Smooth muscle cell (in vitro differentiated cells): ENCODE measurements at regions not wholly inside any gene's neighbourhood (a gene's known extent, or its start where the extent isn't known, plus 50 kb on each side); places are given as distances from the start of the nearest gene placed in this dataset.

Experiments used
- DNase-seq: peaks from one replicate; lab custom pipeline; 2025; ENCODE audit not compliant: unreplicated experiment; lab: John Stamatoyannopoulos, UW
- H2AFZ ChIP-seq: fragments of 200-600 bp; sonication (generic); 2 replicates; pipeline ENCODE4 v1.6.0; 2016; ENCODE audit warnings: antibody characterized with exemption, low read depth, mild to moderate bottlenecking
- H3F3A ChIP-seq: fragments of 200-600 bp; sonication (generic); 2 replicates; pipeline ENCODE4 v1.6.0; 2017; ENCODE audit warnings: antibody characterized with exemption, low read depth
- H3K27ac ChIP-seq: fragments of 200-600 bp; sonication (generic); 2 replicates; pipeline ENCODE4 v1.5.1; 2016; ENCODE audit warnings: low read depth, mild to moderate bottlenecking
- H3K27me3 ChIP-seq: fragments of 200-600 bp; sonication (generic); 2 replicates; pipeline ENCODE4 v1.6.1; 2016; ENCODE audit warnings: low read depth, mild to moderate bottlenecking
- H3K36me3 ChIP-seq: fragments of 200-600 bp; sonication (generic); 2 replicates; pipeline ENCODE4 v1.5.1; 2016; ENCODE audit warnings: low read depth
- H3K4me1 ChIP-seq: fragments of 200-600 bp; sonication (generic); 2 replicates; pipeline ENCODE4 v1.5.1; 2016; ENCODE audit warnings: low read depth
- H3K4me2 ChIP-seq: fragments of 200-600 bp; sonication (generic); 2 replicates; pipeline ENCODE4 v1.6.0; 2016; ENCODE audit warnings: mild to moderate bottlenecking
- H3K4me3 ChIP-seq: fragments of 200-600 bp; sonication (generic); 2 replicates; pipeline ENCODE4 v1.5.1; 2016; ENCODE audit warnings: mild to moderate bottlenecking
- H3K79me2 ChIP-seq: fragments of 200-600 bp; sonication (generic); 2 replicates; pipeline ENCODE4 v1.6.0; 2016; ENCODE audit warnings: low read depth, mild to moderate bottlenecking
- H3K9ac ChIP-seq: fragments of 200-600 bp; sonication (generic); 2 replicates; pipeline ENCODE4 v1.6.0; 2016; ENCODE audit warnings: low read depth
- H3K9me3 ChIP-seq: fragments of 200-600 bp; sonication (generic); replicated peaks from 2 replicates; pipeline ENCODE4 v1.5.1; 2016; ENCODE audit warnings: low read depth
- H4K20me1 ChIP-seq: fragments of 200-600 bp; sonication (generic); 2 replicates; pipeline ENCODE4 v1.6.0; 2016; ENCODE audit warnings: low read depth
- CTCF ChIP-seq: fragments of 200-600 bp; sonication (generic); IDR thresholded peaks from 2 replicates; pipeline ENCODE4 v1.5.1; 2017; ENCODE audit warnings: borderline replicate concordance, mild to moderate bottlenecking, antibody characterized with exemption; ENCODE audit not compliant: insufficient read depth, poor library complexity, severe bottlenecking
- WGBS: methylation state at CpG from one replicate; pipeline ENCODE4 v1.1.7; 2016; ENCODE audit warnings: low lambda C conversion rate; 5-methylcytosine and 5-hydroxymethylcytosine counted together

GRCh38 chr2:191526536-191526935, 151.4 kb upstream of the NABP1 start:
- Histone ChIP-seq H3F3A (no peaks in the 10 kb centered on the region), H4K20me1 (no peaks in the 10 kb centered on the region), H3K27ac (no peak overlapping the region), H3K9me3 (no peaks in the 10 kb centered on the region), H3K79me2 (no peaks in the 10 kb centered on the region), H3K4me2 (no peak overlapping the region), H3K36me3 (no peaks in the 10 kb centered on the region), H3K9ac (no peak overlapping the region), H3K4me1 (no peaks in the 10 kb centered on the region), H2AFZ (no peak overlapping the region), H3K27me3 (no peaks in the 10 kb centered on the region), H3K4me3 (no peak overlapping the region)
- 67% methylated on average over 2 of the region's 2 CpGs for WGBS
- no peak for TF ChIP-seq CTCF
- DNase-seq, result no peak

GRCh38 chr2:191526953-191527556, 150.9 kb upstream of the NABP1 start:
- no peak for TF ChIP-seq CTCF
- Histone ChIP-seq H3K36me3 (no peaks in the 10 kb centered on the region), H3K79me2 (no peaks in the 10 kb centered on the region), H3K27ac (no peak overlapping the region), H4K20me1 (no peaks in the 10 kb centered on the region), H3K9ac (no peak overlapping the region), H3K4me1 (no peaks in the 10 kb centered on the region), H3K27me3 (no peaks in the 10 kb centered on the region), H2AFZ (no peak overlapping the region), H3K4me3 (no peak overlapping the region), H3K4me2 (no peak overlapping the region), H3K9me3 (no peaks in the 10 kb centered on the region), H3F3A (no peaks in the 10 kb centered on the region)
- DNase-seq, result no peak
- WGBS, result 89% methylated on average over 3 of the region's 3 CpGs

- no peak overlapping the region for H3K4me3 ChIP-seq
- no peak overlapping the region for H3K4me2 ChIP-seq
- H3K9ac ChIP-seq, result no peak overlapping the region
- no peaks in the 10 kb centered on the region for H4K20me1 ChIP-seq
- H3K36me3 ChIP-seq, result no peaks in the 10 kb centered on the region
- H3K9me3 ChIP-seq, result no peaks in the 10 kb centered on the region
- no peaks in the 10 kb centered on the region for H3K27me3 ChIP-seq
- no peaks in the 10 kb centered on the region for H3F3A ChIP-seq
- TF ChIP-seq CTCF, result no peak
- H3K27ac ChIP-seq, result no peak overlapping the region
- no peak overlapping the region for H2AFZ ChIP-seq
- 100% methylated on average over 1 of the region's 1 CpG for WGBS
- no peaks in the 10 kb centered on the region for H3K4me1 ChIP-seq
- no peaks in the 10 kb centered on the region for H3K79me2 ChIP-seq
- no peak for DNase-seq
Measured at GRCh38 chr2:191530618-191531017, 147.3 kb upstream of the NABP1 start.

- 93% methylated on average over 1 of the region's 1 CpG for WGBS
- H3K27me3 ChIP-seq, result no peaks in the 10 kb centered on the region
- H3K9me3 ChIP-seq, result no peaks in the 10 kb centered on the region
- no peak overlapping the region for H3K4me2 ChIP-seq
- no peak overlapping the region for H3K4me3 ChIP-seq
- no peak overlapping the region for H3K9ac ChIP-seq
- peaks cover 4% of the 10 kb centered on the region for H3K4me1 ChIP-seq
- H2AFZ ChIP-seq, result no peak overlapping the region
- no peaks in the 10 kb centered on the region for H3K36me3 ChIP-seq
- H4K20me1 ChIP-seq, result no peaks in the 10 kb centered on the region
- DNase-seq, result no peak
- no peak overlapping the region for H3K27ac ChIP-seq
- TF ChIP-seq CTCF, result no peak
- no peaks in the 10 kb centered on the region for H3F3A ChIP-seq
- no peaks in the 10 kb centered on the region for H3K79me2 ChIP-seq
Measured at GRCh38 chr2:191533693-191534180, 144.2 kb upstream of the NABP1 start.
